Mesothelial cell of epicardium (in vitro differentiated cells): ENCODE measurements at regions not wholly inside any gene's neighbourhood (a gene's known extent, or its start where the extent isn't known, plus 50 kb on each side); places are given as distances from the start of the nearest gene placed in this dataset.

ENCODE experiments used
- DNase-seq, 2 experiments: peaks; one replicate each; pipeline ENCODE4 v3.0.0; 2021; ENCODE audit warnings: low spot score in 2 of 2; ENCODE audit not compliant: unreplicated experiment in 2 of 2
- H3K27ac Mint-ChIP-seq: 2 replicates; pipeline ENCODE4 v1.8.0; 2021; ENCODE audit warnings: mixed read lengths
- H3K27me3 Mint-ChIP-seq: 2 replicates; pipeline ENCODE4 v1.8.0; 2021; ENCODE audit warnings: low read depth, mixed read lengths
- H3K36me3 Mint-ChIP-seq: 2 replicates; pipeline ENCODE4 v1.8.0; 2021; ENCODE audit warnings: mixed read lengths
- H3K4me1 Mint-ChIP-seq: 2 replicates; pipeline ENCODE4 v1.8.0; 2021; ENCODE audit warnings: mixed read lengths
- H3K4me3 Mint-ChIP-seq: 2 replicates; pipeline ENCODE4 v1.8.0; 2021; ENCODE audit warnings: mild to moderate bottlenecking, moderate library complexity, mixed read lengths
- H3K9me3 Mint-ChIP-seq: 2 replicates; pipeline ENCODE4 v1.8.0; 2021; ENCODE audit warnings: mixed read lengths
- TF ChIP-seq, protein P1 (sequence below): fragments of 200-600 bp; sonication (generic); IDR thresholded peaks from one replicate; pipeline ENCODE4 v1.5.0; 2021; ENCODE audit warnings: antibody characterized with exemption; ENCODE audit not compliant: unreplicated experiment

DNA sequence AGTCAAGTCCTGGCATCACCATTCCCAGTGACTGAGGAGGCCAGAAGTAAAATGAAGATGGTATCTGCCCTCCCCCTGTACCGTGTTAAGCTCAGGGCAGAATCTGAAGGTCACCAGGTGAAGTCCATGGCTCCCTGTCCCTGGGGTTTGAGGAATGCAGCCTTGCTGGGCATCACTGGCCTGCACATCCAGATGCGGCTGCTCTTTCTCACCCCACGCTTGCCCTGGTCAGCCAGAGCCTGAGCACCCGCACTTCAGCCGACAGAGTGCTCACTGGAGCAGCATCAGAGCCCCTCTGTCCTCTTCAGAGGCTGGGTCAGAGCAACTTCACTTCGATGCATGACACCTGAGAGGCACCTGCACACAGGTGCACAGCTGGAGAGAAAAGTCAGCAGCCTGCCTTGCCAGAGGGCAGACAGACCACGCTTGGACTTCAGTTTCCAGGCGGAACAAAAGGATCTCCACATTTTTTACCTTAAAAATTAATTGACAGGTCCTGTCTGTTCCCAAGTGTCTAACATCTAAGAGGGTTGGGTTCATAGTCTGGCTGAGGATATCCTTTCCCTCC is 267.3 kb downstream of the ANAPC1 start:
- no peak overlapping the region for H3K4me3 Mint-ChIP-seq
- no peaks in the 10 kb centered on the region for H3K27me3 Mint-ChIP-seq
- DNase-seq: no peak
- H3K36me3 Mint-ChIP-seq: no peaks in the 10 kb centered on the region
- H3K4me1 Mint-ChIP-seq: peaks cover 19% of the 10 kb centered on the region
- H3K27ac Mint-ChIP-seq: peak overlapping the region; percentile 0
- peaks cover 4% of the 10 kb centered on the region for H3K9me3 Mint-ChIP-seq
- TF ChIP-seq, protein P1, sequence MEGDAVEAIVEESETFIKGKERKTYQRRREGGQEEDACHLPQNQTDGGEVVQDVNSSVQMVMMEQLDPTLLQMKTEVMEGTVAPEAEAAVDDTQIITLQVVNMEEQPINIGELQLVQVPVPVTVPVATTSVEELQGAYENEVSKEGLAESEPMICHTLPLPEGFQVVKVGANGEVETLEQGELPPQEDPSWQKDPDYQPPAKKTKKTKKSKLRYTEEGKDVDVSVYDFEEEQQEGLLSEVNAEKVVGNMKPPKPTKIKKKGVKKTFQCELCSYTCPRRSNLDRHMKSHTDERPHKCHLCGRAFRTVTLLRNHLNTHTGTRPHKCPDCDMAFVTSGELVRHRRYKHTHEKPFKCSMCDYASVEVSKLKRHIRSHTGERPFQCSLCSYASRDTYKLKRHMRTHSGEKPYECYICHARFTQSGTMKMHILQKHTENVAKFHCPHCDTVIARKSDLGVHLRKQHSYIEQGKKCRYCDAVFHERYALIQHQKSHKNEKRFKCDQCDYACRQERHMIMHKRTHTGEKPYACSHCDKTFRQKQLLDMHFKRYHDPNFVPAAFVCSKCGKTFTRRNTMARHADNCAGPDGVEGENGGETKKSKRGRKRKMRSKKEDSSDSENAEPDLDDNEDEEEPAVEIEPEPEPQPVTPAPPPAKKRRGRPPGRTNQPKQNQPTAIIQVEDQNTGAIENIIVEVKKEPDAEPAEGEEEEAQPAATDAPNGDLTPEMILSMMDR: no peak

DNA sequence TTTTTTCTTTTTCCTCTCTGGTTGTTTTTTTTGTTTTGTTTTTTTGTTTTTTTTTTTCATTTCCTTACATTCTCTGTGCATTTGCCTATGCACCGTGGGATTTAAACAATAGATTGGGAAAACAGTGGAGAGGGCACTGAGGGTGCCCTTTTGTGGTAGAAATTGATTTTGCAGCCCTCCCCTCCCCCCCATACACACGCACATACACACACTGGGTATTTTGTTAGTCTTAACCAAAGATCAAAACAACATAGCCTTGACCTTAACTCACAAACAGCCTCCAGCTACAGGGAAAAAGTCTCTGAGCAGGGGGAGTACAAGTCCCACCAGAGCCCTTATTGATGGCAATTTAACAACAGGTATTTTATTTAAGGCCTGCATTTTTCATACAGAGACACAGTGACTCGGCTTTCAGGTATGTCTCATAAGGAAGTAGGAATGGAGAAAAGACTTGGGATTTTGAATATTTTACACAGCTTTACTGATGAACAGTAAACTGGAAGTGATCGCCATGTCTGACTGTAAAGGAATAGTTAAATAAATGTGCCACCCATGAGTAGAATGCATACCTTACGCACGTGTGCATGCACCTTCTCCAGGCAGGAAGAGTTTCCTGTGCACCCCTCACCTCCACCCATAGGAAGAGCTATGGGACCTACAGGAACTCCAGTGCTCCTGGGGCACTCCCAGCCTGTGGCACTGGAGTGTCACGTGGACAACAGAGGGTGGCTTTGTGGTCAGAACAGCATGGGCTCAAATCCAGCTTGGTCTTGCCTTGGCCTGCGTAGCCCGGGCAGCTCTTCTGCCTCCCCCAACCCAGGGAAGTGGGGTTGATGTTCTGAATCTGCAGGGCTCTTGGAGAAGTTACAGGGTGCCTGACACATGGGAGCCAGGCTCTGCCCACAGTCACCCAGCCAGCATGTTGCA is 266.4 kb downstream of the ANAPC1 start:
- H3K27me3 Mint-ChIP-seq: no peaks in the 10 kb centered on the region
- H3K4me1 Mint-ChIP-seq: peaks cover 19% of the 10 kb centered on the region
- no peaks in the 10 kb centered on the region for H3K36me3 Mint-ChIP-seq
- H3K27ac Mint-ChIP-seq: peak overlapping the region; percentile 88
- TF ChIP-seq, protein P1: no peak
- no peak overlapping the region for H3K4me3 Mint-ChIP-seq
- DNase-seq: no peak
- H3K9me3 Mint-ChIP-seq: peaks cover 4% of the 10 kb centered on the region

DNA sequence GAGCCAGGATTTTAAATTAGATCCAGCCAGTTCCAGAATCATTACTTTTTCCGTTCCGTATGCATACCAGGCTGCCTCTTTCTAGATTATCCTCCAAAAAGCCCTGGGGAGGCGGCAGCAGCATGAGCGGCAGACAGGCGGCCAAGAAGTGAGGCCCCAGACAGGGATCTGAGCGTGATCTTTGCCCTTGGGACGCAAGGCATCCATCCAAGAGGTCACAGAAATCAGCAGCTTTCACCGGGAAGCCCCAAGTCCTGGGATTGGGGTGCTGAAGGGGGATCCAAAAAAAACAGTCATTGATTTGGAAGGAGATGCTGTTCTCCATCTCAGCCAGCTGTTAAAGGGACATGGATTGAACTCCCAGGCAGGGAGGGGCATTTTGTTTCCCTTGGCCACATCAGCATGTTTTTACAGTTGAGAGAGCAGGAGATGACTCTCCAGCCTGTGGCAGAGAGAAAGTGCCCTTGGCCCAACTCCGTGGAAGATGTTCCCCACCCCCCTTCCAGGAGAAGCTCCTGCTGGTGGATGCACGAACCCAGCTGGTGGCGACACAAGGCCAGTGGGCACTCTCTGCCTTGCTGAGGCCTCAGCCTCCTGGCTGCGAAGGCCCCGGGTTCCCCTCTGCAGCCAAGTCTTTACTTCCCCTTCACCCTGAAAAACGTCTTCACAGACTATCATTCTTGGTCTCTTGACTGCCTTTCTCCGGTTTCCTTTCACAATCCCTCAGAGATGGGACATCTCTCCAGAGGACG is 265.6 kb downstream of the ANAPC1 start:
- Mint-ChIP-seq H3K27ac (peak overlapping the region; percentile 88), H3K4me3 (no peak overlapping the region), H3K27me3 (no peaks in the 10 kb centered on the region), H3K9me3 (peaks cover 4% of the 10 kb centered on the region), H3K4me1 (peaks cover 19% of the 10 kb centered on the region), H3K36me3 (no peaks in the 10 kb centered on the region)
- DNase-seq: no peak
- TF ChIP-seq, protein P1: no peak

DNA sequence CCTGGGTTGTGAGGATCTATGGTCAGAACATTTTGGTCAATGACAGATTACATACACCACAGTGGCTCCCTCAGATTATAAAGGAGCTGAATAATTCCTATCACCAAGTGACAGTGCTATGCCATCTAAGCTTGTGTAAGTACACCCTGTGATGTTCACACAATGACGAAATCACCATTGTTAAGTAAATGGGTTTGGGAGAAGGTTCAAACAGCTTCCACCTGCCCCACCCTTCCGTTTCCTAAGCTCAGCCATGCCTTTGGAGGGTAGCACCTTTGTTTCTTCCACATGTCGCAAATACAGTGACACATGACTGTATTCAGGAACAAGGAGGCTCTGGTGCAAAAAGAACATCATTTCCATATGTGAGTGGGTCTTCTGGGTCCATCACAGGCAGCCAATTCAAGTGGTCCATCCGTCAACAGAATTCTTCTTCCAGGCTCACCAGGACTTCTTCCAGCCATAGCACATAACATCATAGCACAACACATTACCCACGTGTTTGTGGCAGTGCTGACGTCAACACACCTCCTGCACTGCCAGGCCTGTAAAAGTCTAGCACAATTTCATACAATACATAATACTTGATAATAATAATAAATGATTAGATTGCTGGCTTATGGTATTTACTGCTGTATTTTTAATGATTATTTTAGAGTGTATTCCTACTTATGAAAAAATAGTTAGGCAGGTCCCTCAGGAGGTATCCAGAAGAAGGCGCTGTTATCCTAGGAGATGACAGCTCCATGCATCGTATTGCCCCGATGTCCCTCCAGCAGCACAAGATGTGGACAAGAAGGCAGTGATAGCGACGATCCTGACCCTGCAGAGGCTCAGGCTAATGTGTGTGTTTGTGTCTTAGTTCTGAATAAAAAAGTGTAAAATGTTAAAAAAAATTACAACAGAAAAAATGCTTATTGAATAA is 264.8 kb downstream of the ANAPC1 start:
- TF ChIP-seq, protein P1: no peak
- no peak for DNase-seq
- Mint-ChIP-seq H3K36me3 (no peaks in the 10 kb centered on the region), H3K27me3 (no peaks in the 10 kb centered on the region), H3K9me3 (peaks cover 4% of the 10 kb centered on the region), H3K27ac (no peak overlapping the region), H3K4me1 (peaks cover 19% of the 10 kb centered on the region), H3K4me3 (no peak overlapping the region)

DNA sequence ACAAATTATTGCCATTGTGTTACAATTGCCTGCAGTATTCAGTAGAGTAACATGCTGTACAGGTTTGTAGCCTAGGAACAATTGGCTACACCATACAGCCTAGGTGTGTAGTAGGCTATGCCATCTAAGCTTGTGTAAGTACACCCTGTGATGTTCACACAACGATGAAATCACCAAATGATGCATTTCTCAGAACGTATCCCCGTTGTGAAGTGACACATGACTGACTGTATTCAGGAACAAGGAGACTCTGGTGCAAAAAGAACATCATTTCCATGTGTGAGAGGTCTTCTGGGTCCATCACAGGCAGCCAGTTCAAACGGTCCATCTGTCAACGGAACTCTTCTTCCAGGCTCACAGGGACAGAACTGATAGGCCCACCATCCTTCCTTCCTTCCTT is 263.7 kb downstream of the ANAPC1 start:
- peaks cover 24% of the 10 kb centered on the region for H3K4me1 Mint-ChIP-seq
- peaks cover 4% of the 10 kb centered on the region for H3K9me3 Mint-ChIP-seq
- H3K27me3 Mint-ChIP-seq: no peaks in the 10 kb centered on the region
- H3K27ac Mint-ChIP-seq: no peak overlapping the region
- no peak for DNase-seq
- H3K36me3 Mint-ChIP-seq: no peaks in the 10 kb centered on the region
- H3K4me3 Mint-ChIP-seq: no peak overlapping the region
- TF ChIP-seq, protein P1: no peak
